IPS-11a (cell line): ENCODE measurements at regions not wholly inside any gene's neighbourhood (a gene's known extent, or its start where the extent isn't known, plus 50 kb on each side); places are given as distances from the start of the nearest gene placed in this dataset.

Experiments
- H3K4me3 ChIP-seq: one replicate; pipeline ENCODE4 v1.5.1; 2013; ENCODE audit warnings: low read depth, low read length, control low read depth

DNA sequence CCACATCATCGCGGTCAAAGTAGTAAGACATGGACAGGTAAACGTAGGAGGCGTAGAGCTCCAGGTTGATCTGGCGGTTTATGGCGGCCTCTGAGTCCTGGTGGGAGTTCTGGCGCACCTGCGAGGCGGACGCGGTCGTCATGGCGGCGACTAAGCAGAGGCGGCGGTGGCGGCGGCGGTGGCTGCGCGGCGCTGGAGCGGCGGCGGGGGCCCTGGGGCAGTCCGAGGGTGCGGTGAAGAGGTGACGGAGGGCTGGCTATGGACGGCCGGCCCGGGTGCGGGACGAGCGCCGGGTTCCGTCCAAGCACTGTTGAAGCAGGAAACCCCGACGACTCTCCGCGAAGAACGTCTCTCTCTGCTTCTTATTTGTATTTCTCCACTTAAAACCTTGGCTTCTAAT is 484.3 kb upstream of the SGCG start:
- no peak overlapping the region for H3K4me3 ChIP-seq

DNA sequence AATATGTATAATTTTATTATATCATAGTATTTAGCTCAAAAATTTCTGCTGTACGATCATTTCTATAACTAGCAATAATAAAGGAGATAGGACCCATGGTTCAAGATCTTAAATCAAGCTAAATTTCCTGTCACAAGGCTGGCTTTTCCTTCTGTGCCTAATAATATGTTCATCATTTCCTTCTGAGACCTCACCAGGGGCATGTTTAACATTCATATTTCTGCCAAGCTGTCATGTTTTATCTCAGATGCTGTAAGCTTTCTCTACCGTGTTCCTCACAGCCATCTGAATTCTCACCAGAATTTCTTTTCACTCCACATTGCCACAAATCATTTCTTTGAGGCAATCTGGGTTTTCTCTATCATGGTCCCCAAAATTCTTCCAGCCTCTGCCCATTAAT is 482.3 kb upstream of the SGCG start:
- H3K4me3 ChIP-seq, result no peak overlapping the region

DNA sequence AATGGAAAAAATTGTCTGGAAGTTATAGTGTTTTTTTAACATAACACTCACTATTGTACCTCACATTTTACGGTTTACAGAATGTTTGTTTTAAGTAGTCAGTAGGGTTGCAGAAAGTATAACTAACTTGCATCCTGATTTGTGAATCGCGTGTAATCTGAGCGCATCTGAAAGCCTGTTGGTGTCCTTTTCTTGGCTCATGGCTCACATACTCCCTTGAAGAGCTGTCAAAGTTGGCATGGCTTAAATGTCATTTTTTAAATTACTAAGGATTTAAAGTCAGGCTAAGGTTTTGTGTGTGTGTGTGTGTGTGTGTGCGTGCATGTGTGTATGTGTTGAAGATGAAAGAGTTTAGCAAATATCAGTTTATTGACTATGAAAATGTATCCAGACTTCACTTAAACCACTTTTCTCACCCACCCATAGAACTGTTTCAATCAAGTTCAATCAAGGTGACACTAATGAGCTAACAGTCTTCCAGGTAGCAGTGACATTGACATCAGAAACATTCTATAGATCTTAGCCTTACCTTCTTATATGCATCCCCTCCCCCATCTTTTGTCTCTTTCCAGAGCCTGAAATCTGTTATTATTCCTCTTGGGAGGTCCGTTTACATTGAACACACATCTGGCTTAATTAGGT is 480.4 kb upstream of the SGCG start:
- no peak overlapping the region for H3K4me3 ChIP-seq

DNA sequence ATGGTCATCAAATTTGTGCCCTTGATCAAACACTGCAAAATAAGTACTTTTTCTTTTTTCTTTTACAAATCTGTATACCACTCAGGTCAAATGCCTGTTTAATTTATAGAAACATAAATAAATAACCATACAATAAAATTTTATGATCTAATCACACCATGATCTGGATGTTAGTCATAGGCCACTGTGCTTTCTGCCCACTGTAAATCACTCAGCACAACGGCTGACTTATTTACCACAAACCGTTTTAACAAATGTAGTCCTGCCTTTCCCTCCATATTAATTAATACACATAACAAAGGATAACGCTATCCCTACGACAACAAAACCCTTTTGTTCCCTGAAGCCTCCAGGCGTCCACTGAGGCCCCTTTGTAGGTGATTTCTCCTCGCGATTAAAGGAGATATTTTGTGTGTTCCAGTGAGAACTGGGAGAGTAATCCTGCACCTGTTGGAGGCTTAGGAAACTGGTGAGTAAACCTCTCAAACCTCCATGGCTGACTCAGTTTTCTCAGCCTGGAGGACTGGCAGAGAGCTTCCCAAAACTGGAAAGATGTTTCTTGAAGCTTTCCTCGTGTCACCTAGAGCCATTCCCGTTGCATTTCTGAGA is 477.1 kb upstream of the SGCG start:
- H3K4me3 ChIP-seq, result no peak overlapping the region

DNA sequence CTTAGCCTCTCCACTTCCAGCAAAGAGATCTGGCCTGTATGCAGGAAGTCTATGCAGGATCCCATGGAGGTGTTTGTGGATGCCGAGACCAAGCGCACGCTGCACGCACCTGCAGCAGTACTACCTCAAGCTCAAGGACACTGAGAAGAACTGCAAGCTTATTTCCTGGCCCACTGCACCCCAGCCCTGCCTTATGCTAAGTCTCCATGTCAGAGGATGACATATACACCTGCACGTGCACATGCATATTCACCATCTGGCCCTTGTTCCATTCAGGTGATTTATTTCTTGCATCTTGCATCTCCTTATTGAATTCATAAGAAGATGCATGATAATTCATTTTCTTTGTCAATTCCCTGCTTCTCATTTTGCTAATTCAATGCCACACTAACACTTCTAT is 472.8 kb upstream of the SGCG start:
- no peak overlapping the region for H3K4me3 ChIP-seq

DNA sequence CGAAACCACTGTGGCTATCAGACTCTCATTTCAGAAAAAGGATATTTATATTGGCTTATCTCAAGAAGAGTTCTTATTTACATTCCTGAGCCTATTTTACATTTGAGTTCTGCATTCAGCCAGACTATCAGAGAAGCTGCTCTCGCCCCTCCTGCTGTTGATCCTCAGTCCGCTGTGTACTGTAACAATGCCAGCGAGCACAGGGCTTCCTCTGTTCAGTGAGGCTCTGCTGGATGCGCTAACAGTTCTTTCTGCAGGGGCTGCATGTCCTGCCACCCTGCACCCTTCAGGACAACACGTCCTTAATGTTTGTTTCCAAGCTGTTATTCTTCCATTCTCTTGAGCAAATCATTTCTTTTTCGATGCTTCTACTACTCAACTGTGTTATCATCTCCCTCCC is 463.7 kb upstream of the SGCG start:
- no peak overlapping the region for H3K4me3 ChIP-seq

DNA sequence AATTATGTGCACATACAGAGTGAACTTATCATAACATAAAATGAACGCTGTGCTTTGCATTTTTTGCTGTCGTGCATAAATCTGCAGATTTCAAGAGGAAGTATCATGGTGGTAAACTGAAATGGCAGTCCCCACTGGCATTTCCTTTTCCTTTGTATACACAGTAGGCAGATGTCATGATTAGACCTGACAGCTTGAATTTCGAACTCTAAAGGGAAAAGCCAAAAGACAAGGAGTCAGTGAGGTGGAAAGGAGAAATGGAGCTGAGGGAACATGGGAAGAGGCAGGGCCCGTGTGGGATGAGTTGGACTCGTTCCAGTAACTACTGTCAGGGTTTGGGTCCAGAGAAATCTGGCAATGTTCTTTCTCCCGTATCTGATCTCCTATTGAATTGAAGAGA is 454.1 kb upstream of the SGCG start:
- no peak overlapping the region for H3K4me3 ChIP-seq

DNA sequence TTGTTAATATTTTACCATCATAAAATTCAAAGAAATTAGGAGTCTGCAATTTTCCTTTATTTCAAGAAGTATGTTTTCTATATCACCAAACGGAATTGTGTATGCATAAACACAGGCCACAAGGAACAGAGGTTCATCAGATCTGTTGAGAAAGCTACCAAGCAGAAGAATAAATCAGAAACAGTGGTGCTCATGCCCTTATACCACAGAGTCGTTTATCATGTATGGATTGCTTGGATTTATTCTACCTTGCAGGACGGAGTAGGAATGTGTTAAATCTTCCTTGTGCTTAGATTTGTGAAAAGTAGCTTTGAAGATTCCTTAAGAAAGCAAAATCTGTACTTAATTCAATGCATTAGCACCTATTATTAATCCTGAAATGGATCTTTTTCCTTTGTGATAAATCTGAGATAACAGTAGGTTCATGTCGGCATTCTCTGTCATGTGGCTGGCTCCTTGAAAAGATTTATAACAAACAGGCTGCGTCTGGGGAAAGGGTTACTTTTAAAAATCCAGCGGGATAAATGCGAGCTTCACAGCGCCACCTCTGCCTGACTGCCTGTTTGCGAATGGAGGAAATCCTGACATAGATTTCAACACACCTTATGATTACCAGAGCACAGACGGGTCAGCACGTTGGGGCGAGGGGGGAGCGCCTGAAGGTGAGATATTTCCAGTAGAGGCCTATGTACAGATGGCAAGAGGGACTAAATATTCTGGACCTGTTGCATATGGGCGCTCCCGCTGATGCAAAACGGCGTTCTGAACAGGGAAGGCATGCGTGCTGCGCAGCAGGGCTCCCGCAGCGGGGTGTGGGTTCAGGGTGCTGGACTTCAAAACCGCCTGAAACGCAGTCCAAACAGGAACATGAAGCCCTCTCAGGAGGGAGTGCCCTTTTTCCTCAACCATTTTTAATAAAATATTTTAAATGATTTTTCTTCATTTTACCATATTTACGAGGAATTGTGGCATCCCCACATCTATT is 445.5 kb upstream of the SGCG start:
- no peak overlapping the region for H3K4me3 ChIP-seq

DNA sequence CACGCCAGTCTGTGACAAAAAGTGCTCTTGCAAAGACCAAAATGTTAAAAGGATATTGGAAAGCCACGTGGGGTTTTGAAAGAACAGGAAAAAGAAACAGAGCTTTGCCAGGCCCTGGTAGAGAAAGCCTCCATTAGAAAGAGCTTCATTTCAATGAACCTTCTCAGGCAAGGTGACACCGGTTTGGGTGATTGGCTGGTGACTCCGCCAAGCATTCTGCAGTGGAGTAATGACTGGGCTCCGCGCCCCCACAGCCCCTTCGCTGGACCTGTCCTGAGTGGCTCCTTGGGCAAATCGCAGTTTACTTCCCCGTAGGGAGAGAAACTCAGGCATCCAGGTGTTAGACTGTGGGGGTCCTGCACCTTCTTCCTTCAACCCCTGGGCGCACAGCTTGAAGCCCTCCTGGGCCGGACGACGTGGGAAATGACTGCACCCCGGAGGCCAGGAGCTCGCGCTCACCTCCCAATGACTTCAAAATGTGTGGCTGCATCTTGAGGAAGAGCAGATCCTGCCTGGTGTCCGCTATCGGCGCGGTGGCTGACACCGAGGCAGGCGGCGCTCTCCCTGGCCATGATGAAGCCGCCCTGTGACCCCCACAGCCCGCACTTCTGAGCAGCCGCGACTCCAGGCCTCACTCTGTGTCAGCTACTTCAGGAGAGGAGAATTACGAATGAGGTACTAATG is 444.6 kb upstream of the SGCG start:
- H3K4me3 ChIP-seq, result no peak overlapping the region

DNA sequence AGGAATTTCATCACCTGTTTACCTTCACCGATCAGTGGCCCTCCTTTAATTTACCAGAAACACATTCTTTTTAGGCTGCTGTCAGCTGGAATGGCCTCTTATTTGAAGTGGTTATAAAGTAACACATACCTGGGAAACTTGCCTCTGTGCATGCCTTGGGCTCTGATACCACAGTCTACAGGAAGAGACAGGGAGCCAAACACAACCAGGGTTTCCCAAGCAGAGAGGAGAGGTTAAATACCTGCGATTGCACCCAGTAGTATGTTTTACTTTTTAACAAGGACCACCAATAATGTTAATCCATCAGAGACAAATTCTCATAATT is 444.0 kb upstream of the SGCG start:
- no peak overlapping the region for H3K4me3 ChIP-seq

DNA sequence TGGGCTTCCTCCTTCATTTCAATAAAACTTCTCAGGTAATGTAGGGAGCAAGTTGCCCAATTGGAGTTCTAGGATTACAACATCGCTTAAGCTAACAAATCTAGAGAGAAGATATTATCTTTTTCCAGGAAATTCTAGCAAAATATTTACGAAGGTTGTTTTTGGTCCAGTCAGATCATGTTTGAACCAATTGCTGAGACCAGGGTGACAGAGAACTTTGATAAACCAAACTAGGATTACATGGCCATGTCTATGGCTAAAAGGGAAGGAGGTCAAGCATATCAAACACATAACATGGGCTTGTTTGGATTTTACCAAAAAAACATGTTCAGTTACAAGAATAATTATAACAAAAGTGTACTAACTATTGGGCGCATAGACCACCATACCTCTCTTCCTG is 442.4 kb upstream of the SGCG start:
- no peak overlapping the region for H3K4me3 ChIP-seq

DNA sequence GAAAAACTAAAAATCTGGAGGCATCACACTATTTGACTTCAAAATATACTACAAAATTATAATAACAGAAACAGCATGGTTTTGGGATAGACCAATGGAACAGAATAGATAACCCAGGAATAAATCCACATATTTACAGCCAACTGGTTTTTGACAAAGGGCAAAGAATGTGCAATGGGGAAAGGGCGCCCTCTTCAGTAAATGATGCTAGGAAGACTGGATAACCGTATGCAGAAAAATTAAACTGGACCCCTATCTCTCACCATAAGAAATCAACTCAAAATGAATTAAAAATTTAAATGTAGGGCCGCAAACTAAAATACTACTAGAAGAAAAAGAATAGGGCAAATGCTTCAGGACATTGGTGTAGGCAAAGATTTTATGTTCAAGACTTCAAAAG is 440.5 kb upstream of the SGCG start:
- H3K4me3 ChIP-seq, result no peak overlapping the region

DNA sequence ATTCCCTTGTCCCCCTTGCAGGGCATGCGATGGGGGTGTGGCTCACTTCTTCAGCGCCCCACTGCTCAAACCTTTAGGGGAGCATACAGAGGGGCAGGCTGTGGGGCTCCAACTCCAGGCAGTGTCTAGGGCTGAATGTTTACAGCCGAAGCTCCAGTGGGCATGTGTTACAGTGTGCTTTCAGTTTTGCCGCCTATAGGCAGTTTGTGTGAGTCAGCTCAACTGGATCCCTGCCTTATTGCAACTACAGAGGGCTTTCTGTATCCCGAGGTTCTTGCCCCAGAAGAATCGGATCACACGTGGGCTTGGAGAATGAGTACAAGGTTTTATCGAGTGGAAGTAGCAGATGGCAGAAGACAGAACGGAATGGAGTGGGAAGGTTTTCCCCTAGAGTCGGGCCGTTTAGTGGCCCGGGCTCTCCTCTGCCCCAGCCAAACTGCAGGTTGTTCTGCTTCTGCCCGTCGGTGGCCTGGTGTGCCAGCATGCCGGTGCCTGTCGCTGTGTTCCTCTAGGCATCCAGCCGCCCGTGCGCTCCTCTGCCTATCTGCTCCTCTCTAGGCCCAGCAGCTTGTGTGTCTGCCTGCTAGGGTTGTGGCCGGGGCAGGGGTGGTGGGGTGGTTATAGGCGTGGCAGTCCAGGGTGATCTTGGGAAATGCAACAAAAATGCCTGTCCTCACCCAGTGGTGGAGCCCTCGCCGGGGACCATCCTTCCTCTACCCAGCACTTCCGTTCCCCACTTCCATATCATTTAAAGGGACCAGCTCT is 435.9 kb upstream of the SGCG start:
- no peak overlapping the region for H3K4me3 ChIP-seq

DNA sequence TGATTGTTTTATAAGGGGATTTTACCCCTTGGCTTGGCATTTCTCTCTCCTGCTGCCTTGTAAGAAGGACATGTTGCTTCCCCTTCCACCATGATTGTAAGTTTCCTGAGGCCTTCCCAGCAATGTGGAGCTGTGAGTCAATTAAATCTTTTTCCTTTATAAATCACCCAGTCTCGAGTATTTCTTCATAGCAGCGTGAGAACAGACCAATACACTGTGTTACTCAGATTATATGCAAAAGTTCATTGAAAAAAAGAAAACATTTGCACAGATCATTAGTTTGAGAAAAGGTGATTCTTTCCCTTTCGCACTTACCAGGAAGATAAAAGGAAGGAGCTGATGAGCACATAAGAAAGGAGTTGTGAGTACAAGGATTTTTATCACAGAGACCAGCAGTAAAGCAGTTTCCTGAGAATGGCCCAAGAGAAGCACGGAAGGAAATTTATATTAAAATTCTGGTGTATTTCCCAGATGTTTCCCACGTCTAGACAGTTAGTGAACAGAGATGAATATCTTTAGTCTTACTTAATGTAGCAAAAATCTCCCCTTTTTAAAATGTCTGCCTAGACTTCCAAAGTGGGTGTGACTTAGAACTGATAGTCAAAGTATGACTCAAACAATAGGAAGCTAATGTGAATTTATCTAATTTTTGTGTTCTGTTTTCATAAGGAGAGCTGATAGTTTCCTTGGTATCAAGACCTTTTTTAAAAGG is 431.8 kb upstream of the SGCG start:
- H3K4me3 ChIP-seq, result no peak overlapping the region

DNA sequence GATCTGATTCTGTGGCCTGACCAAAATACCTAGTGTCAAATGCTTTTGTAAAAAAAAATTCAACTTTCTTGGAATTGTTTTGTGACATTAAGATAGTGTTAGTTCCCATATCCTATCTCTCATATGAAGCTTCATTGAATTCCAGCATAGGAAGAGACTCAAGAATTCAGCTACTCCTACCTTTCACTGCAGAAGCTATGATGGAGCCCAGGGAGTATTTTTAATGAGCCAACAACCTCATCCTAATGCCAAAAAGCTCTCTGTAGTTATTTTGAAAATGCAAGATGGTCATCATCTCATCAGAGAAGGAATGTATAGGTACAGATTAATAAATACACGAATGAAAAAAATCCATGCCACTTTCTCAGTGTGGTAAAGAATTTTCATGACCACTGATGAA is 431.2 kb upstream of the SGCG start:
- H3K4me3 ChIP-seq, result no peak overlapping the region

DNA sequence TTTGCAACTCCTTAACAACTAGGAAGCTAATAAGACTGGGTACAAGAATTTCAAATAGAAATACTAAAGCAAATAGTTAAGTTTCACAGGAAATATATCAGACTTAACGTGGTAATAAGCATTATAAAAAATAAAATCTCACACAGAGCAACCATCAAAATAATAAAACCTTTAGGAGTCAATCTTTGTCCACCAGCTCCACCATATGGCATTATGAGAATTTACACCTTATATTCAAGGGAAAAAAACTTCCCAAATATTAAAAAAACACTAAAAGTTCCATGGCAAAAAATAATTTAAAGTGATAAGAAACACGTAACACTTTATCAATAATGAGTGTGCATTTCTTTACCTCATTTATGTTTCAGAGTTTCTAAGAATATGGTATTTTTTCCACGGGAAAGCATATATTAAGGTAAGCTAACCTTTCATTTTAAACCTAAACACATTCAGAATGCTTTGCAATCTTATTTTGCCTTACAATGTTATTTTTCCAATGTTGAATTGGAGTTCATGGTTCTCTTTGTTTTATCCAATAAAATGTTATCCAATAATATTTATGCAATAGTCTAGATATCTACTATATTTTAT is 423.2 kb upstream of the SGCG start:
- no peak overlapping the region for H3K4me3 ChIP-seq

DNA sequence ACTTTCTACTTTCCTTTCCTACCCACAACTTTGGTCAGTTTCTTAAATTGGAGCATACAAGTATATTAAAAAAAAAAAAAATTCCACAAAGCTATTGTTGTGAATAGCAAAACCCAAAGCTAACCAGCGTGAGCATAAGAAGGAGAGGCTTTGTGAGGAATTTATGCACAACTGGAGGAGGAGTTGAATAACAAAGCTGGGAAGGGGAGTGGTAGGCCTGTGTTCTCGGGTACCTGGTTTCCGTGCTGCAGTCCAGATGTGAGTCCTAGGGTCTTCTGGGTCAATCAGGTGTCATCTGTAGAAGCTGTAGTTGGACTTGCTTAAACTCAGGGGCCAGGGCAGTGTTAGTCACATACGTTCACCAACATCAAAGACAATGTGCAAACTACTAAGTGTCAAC is 422.5 kb upstream of the SGCG start:
- H3K4me3 ChIP-seq, result no peak overlapping the region

DNA sequence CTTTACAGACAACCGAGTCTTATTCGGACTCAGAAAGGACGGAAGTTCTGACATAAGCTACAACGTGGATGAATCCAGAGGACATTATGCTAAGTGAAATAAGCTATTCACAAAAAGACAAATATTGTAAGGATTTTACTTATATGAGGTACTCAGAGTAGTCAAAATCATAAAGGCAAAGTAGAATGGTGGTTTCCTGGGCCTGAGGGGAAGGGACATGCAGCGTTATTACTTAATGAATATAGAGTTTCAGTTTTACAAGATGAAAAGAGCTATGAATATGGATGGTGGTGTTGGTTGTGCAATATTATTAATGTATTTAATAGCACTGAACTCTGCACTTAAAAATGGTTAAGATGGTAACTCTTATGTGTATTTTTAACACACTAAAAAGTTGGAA is 419.1 kb upstream of the SGCG start:
- no peak overlapping the region for H3K4me3 ChIP-seq

DNA sequence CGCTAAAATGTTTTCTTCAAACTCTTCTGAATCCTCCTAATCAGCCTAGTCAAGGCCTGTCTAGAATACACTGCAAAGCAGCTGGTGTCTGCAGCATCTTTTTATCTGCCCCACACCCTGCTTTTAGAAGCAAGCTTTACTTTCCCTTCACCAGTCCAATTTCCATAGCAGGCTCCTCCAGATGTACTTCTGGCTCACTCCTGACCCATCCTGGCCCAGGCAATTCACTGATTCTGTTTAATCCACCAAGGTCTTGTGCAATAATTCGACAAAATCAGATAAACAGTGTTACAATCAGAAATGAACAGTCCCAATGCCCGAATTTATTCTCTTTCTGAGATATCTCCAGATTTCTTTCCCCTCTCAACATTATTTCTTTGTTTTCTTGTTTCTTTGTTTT is 415.2 kb upstream of the SGCG start:
- H3K4me3 ChIP-seq, result no peak overlapping the region

DNA sequence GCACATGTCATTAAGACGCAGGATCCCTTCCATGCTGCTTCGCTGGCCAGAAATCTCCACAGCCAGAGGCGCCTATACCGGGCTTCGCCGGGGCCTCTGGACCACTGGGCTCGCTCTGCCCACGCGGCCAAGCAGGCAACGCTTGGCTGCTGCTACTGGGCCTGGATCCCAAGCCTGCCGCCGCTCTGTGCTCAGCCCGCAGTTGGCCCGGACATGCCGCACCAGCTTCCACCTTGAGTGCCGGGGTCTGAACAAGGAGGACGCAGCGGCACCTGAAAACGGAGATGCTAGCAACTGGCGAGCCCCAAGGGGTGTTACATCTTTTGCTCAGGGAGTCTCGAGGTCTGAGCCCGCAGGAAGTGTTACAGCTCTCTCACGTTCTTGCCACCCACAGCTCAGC is 409.9 kb upstream of the SGCG start:
- no peak overlapping the region for H3K4me3 ChIP-seq
